HCT116 (cell line): ENCODE measurements at regions not wholly inside any gene's neighbourhood (a gene's known extent, or its start where the extent isn't known, plus 50 kb on each side); places are given as distances from the start of the nearest gene placed in this dataset.

ENCODE experiments used
- ATAC-seq: fragments of 200-7000 bp; cut with Tn5 transposase; 2 replicates; pipeline ENCODE4 v1.9.1; 2020; ENCODE audit warnings: mild to moderate bottlenecking, moderate library complexity
- BruUV-seq: library from RNA; stranded (reverse); fragments of 400-500 nt; replicated peaks from 2 replicates; lab custom pipeline; 2021; lab: Mats Ljungman, UMichigan
- CTCF ChIA-PET: fragments of 300-600 bp; sonication (Branson Sonifier 250); formaldehyde crosslinking; loops from one replicate; lab custom pipeline; 2021; ENCODE audit warnings: antibody characterized with exemption; lab: Charles Lee
- POLR2A ChIA-PET: fragments of 300-600, 350-600 bp; sonication (Branson Sonifier 250); formaldehyde crosslinking; loops from one replicate; lab custom pipeline; 2021; ENCODE audit warnings: antibody characterized with exemption; lab: Charles Lee
- RAD21 ChIA-PET, 2 experiments: fragments of 300-600 bp; sonication (Branson Sonifier 250); formaldehyde crosslinking; loops; one replicate each; lab custom pipeline; 2023; ENCODE audit warnings: low total read pairs in 2 of 2; ENCODE audit not compliant: uncharacterized antibody in 2 of 2, unreplicated experiment in 2 of 2, low non-redundant PET in 1 of 2; lab: Charles Lee
- DNase-seq: peaks from one replicate; pipeline ENCODE4 v3.0.0-alpha.2; 2010; ENCODE audit warnings: low read depth, low spot score
- H2AFZ ChIP-seq: fragments of 200-600 bp; shearing (Covaris generic), sonication (generic); 2 replicates; pipeline ENCODE4 v1.6.1; 2017; ENCODE audit warnings: low read depth, mixed run types, mixed read lengths, antibody characterized with exemption, low read length; ENCODE audit not compliant: poor library complexity, severe bottlenecking
- H3K27ac ChIP-seq: 2 replicates; pipeline ENCODE4 v1.5.1; 2012; ENCODE audit warnings: low read depth, low read length
- H3K27me3 ChIP-seq: fragments of 200-600 bp; sonication (generic); 2 replicates; pipeline ENCODE4 v1.6.1; 2016; ENCODE audit warnings: mixed run types, low read length, mixed read lengths; ENCODE audit not compliant: insufficient read depth
- H3K36me3 ChIP-seq, 2 experiments: fragments of 200-500 bp in 1 of 2; fragments of 200-600 bp in 1 of 2; sonication (Bioruptor generic) in 1 of 2; sonication (generic) in 1 of 2; 2 replicates each; pipeline versions ENCODE4 v1.5.1 to v1.6.1; 2014 to 2016; ENCODE audit warnings: low read length in 2 of 2, inconsistent platforms in 1 of 2, mixed read lengths in 1 of 2, mixed run types in 1 of 2; ENCODE audit not compliant: insufficient read depth in 2 of 2, control insufficient read depth in 1 of 2
- H3K4me1 ChIP-seq, 2 experiments: fragments of 200-600 bp in 1 of 2; sonication (generic) in 1 of 2; 2 replicates each; pipeline versions ENCODE4 v1.5.1 to v1.6.1; 2012 to 2017; ENCODE audit warnings: low read length in 2 of 2, inconsistent platforms in 1 of 2, mild to moderate bottlenecking in 1 of 2, mixed read lengths in 1 of 2, mixed run types in 1 of 2, moderate library complexity in 1 of 2; ENCODE audit not compliant: insufficient read depth in 2 of 2, control insufficient read depth in 1 of 2
- H3K4me2 ChIP-seq: fragments of 200-600 bp; sonication (generic); 2 replicates; pipeline ENCODE4 v1.6.1; 2017; ENCODE audit warnings: mixed run types, low read length, mixed read lengths
- H3K4me3 ChIP-seq, 2 experiments: fragments of 200-600 bp in 1 of 2; sonication (generic) in 1 of 2; replicated peaks in 1 of 2; 2 replicates each; pipeline ENCODE4 v1.5.1; 2011 to 2016; ENCODE audit warnings: low read length in 2 of 2, control low read depth in 1 of 2, low read depth in 1 of 2, mild to moderate bottlenecking in 1 of 2, mixed read lengths in 1 of 2, mixed run types in 1 of 2
- H3K79me2 ChIP-seq: fragments of 200-600 bp; sonication (generic); 2 replicates; pipeline ENCODE4 v1.6.1; 2017; ENCODE audit warnings: mild to moderate bottlenecking, mixed run types, low read length, moderate library complexity, mixed read lengths; ENCODE audit not compliant: insufficient read depth
- H3K9ac ChIP-seq: fragments of 200-600 bp; sonication (generic); 2 replicates; pipeline ENCODE4 v1.6.1; 2016; ENCODE audit warnings: low read length, mixed read lengths
- H3K9me2 ChIP-seq: fragments of 200-600 bp; sonication (generic), shearing (Covaris generic); 2 replicates; pipeline ENCODE4 v1.6.1; 2017; ENCODE audit warnings: mixed run types, mild to moderate bottlenecking, moderate library complexity; ENCODE audit not compliant: insufficient read depth
- H3K9me3 ChIP-seq, 2 experiments: fragments of 200-500 bp in 1 of 2; fragments of 200-600 bp in 1 of 2; sonication (Bioruptor generic) in 1 of 2; sonication (generic) in 1 of 2; 2 replicates each; pipeline ENCODE4 v1.6.1; 2014 to 2017; ENCODE audit warnings: low read length in 2 of 2, mixed read lengths in 2 of 2, inconsistent platforms in 1 of 2, low read depth in 1 of 2, mild to moderate bottlenecking in 1 of 2, mixed run types in 1 of 2, moderate library complexity in 1 of 2; ENCODE audit not compliant: control insufficient read depth in 1 of 2, insufficient read depth in 1 of 2
- H4K20me1 ChIP-seq: fragments of 200-600 bp; sonication (generic), shearing (Covaris generic); 2 replicates; pipeline ENCODE4 v1.6.1; 2017; ENCODE audit warnings: mixed run types, mild to moderate bottlenecking, moderate library complexity; ENCODE audit not compliant: insufficient read depth
- CBX3 ChIP-seq: IDR thresholded peaks from 2 replicates; pipeline ENCODE4 v1.6.1; 2012; ENCODE audit warnings: low read depth
- EGR1 ChIP-seq: IDR thresholded peaks from 2 replicates; pipeline ENCODE4 v1.6.1; 2012; ENCODE audit warnings: low read depth
- ELF1 ChIP-seq: IDR thresholded peaks from 2 replicates; pipeline ENCODE4 v1.6.1; 2012; ENCODE audit warnings: low read depth, borderline replicate concordance
- EZH2 ChIP-seq: fragments of 200-600 bp; sonication (generic); IDR thresholded peaks from 2 replicates; pipeline ENCODE4 v1.6.1; 2017; ENCODE audit warnings: antibody characterized with exemption, mixed run types
- EZH2phosphoT487 ChIP-seq: fragments of 200-600 bp; IDR thresholded peaks from 2 replicates; pipeline ENCODE4 v1.6.1; 2018; ENCODE audit warnings: antibody characterized with exemption, borderline replicate concordance
- FOSL1 ChIP-seq: IDR thresholded peaks from 2 replicates; pipeline ENCODE4 v1.6.1; 2012; ENCODE audit warnings: low read depth
- JUND ChIP-seq: IDR thresholded peaks from 2 replicates; pipeline ENCODE4 v1.6.1; 2012
- MAX ChIP-seq: IDR thresholded peaks from 2 replicates; pipeline ENCODE4 v1.6.1; 2012
- POLR2A ChIP-seq: IDR thresholded peaks from 2 replicates; pipeline ENCODE4 v1.7.0; 2011; ENCODE audit warnings: borderline replicate concordance; ENCODE audit not compliant: insufficient read depth, insufficient read length; ENCODE audit errors: extremely low read depth
- RAD21 ChIP-seq: IDR thresholded peaks from 2 replicates; pipeline ENCODE4 v1.6.1; 2012; ENCODE audit warnings: low read depth, mild to moderate bottlenecking
- SIN3A ChIP-seq: IDR thresholded peaks from 2 replicates; pipeline ENCODE4 v1.6.1; 2012; ENCODE audit warnings: low read depth
- SP1 ChIP-seq: IDR thresholded peaks from 2 replicates; pipeline ENCODE4 v1.6.1; 2012; ENCODE audit warnings: low read depth
- TCF7L2 ChIP-seq: IDR thresholded peaks from 2 replicates; pipeline ENCODE4 v1.7.0; 2011; ENCODE audit warnings: borderline replicate concordance, inconsistent platforms; ENCODE audit not compliant: insufficient read depth, insufficient read length; ENCODE audit errors: extremely low read depth
- ZBTB33 ChIP-seq: IDR thresholded peaks from 2 replicates; pipeline ENCODE4 v1.6.1; 2011; ENCODE audit warnings: mild to moderate bottlenecking, low read length, moderate library complexity; ENCODE audit not compliant: insufficient replicate concordance; ENCODE audit errors: extremely low read depth
- ZFX ChIP-seq: fragments of 450-650 bp; IDR thresholded peaks from 2 replicates; pipeline ENCODE4 v1.6.1; 2017
- intact Hi-C: fragments of 100-400 bp; cut with micrococcal nuclease; formaldehyde crosslinking; loops from 2 replicates; pipeline ENCODE4 v1.10.0; 2022

DNA sequence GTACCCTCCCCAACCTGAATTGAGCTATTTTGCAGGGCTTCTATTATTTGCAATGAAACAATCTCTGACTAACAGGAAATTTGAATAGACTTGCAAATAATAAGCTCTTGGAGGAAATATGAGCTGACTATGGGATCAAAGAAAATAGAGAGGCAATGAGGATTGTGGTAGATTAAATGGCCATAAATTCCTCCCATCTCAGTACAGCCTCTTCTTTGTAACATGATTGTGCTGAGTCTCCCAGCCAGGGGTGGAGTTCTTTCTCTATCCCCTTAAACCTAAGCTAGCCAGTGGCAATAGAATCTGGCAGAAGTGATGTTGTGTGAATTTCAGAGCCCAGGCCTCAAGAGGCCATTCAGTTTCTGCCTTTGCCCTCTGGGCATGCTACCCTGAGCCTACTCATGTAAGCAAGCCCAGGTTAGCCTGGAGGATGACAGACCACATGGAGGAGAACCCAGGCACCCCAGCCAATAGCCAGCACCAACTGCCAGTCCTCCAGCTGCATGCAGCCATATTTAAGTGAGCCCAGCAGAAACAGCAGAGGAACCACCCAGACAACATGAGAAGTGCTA lies 86.8 kb upstream of the TP53I11 start:
- Histone ChIP-seq H3K9me2 (no peaks in the 10 kb centered on the region), H3K27ac (no peak overlapping the region), H3K9me3 (0 out of 4 replicates have a peak, but pooled peaks cover 0 to 3% of the 10 kb centered on the region in 2 experiments), H2AFZ (no peak overlapping the region), H3K4me2 (no peak overlapping the region), H3K27me3 (peaks cover 5% of the 10 kb centered on the region; the same call in 1 of the 2 replicates), H3K79me2 (no peaks in the 10 kb centered on the region), H3K9ac (no peak overlapping the region), H3K4me3 (no peak overlapping the region), H4K20me1 (no peaks in the 10 kb centered on the region), H3K4me1 (peaks cover 0 to 2% of the 10 kb centered on the region in 2 experiments; a peak in 1 of 4 replicates), H3K36me3 (no peaks in the 10 kb centered on the region)
- DNase-seq = no peak
- BruUV-seq = no TSS peak
- no peak for ATAC-seq
- intact Hi-C loops = no loop called here
- RAD21 ChIA-PET = no interaction called here
- POLR2A ChIA-PET = no interaction called here
- TF ChIP-seq SP1 (no peak), JUND (no peak), EZH2 (no peak), EZH2phosphoT487 (no peak), ELF1 (no peak), FOSL1 (no peak), ZFX (no peak)
- CTCF ChIA-PET = no interaction called here

GRCh38 chr11:45038923-45039322 lies 88.2 kb upstream of the TP53I11 start:
- POLR2A ChIA-PET = no interaction called here
- Histone ChIP-seq H3K9ac (no peak overlapping the region), H3K4me3 (no peak overlapping the region), H3K4me2 (no peak overlapping the region), H4K20me1 (no peaks in the 10 kb centered on the region), H2AFZ (no peak overlapping the region), H3K27ac (no peak overlapping the region), H3K9me2 (no peaks in the 10 kb centered on the region), H3K9me3 (0 out of 4 replicates have a peak, but pooled peaks cover 0 to 3% of the 10 kb centered on the region in 2 experiments), H3K79me2 (no peaks in the 10 kb centered on the region), H3K4me1 (peaks cover 0 to 4% of the 10 kb centered on the region in 2 experiments; a peak in 1 of 4 replicates), H3K36me3 (no peaks in the 10 kb centered on the region), H3K27me3 (no peaks in the 10 kb centered on the region)
- RAD21 ChIA-PET = no interaction called here
- CTCF ChIA-PET = no interaction called here
- intact Hi-C loops = no loop called here
- TF ChIP-seq CBX3 (no peak), EGR1 (no peak), MAX (no peak), ZBTB33 (no peak), EZH2phosphoT487 (no peak), SP1 (no peak), RAD21 (no peak), TCF7L2 (no peak), POLR2A (no peak), SIN3A (no peak)
- ATAC-seq (no peak), DNase-seq (no peak)
- no TSS peak for BruUV-seq
